Mesendoderm (in vitro differentiated cells): ENCODE measurements at regions not wholly inside any gene's neighbourhood (a gene's known extent, or its start where the extent isn't known, plus 50 kb on each side); places are given as distances from the start of the nearest gene placed in this dataset.

Experiments
- DNase-seq: peaks from one replicate; pipeline ENCODE4 v3.0.0; 2013
- H2AK5ac ChIP-seq: 2 replicates; pipeline ENCODE4 v1.6.1; 2013; ENCODE audit warnings: low read length, inconsistent platforms
- H2BK120ac ChIP-seq: 2 replicates; pipeline ENCODE4 v1.6.1; 2013; ENCODE audit warnings: low read depth, mild to moderate bottlenecking, low read length, moderate library complexity, mixed read lengths
- H2BK15ac ChIP-seq: replicated peaks from 2 replicates; pipeline ENCODE4 v1.6.1; 2013; ENCODE audit warnings: low read depth, mild to moderate bottlenecking, moderate library complexity
- H2BK5ac ChIP-seq: 2 replicates; pipeline ENCODE4 v1.6.1; 2013; ENCODE audit warnings: low read length, inconsistent platforms
- H3K18ac ChIP-seq: 2 replicates; pipeline ENCODE4 v1.6.1; 2013; ENCODE audit warnings: mild to moderate bottlenecking, low read length, mixed read lengths
- H3K23ac ChIP-seq: one replicate; pipeline ENCODE4 v1.6.1; 2013; ENCODE audit warnings: low read length
- H3K27ac ChIP-seq: 2 replicates; pipeline ENCODE4 v1.5.1; 2013; ENCODE audit warnings: low read depth, mild to moderate bottlenecking, inconsistent platforms, low read length, moderate library complexity
- H3K27me3 ChIP-seq: 2 replicates; pipeline ENCODE4 v1.6.1; 2013; ENCODE audit warnings: low read length, control low read depth, mild to moderate bottlenecking, inconsistent platforms; ENCODE audit not compliant: insufficient read depth, poor library complexity
- H3K36me3 ChIP-seq: 2 replicates; pipeline ENCODE4 v1.6.1; 2013; ENCODE audit warnings: low read length, inconsistent platforms; ENCODE audit not compliant: control insufficient read depth, insufficient read depth
- H3K4ac ChIP-seq: one replicate; pipeline ENCODE4 v1.6.1; 2013; ENCODE audit warnings: low read depth, mild to moderate bottlenecking, low read length, moderate library complexity
- H3K4me1 ChIP-seq: 2 replicates; pipeline ENCODE4 v1.6.1; 2013; ENCODE audit warnings: low read depth, low read length, inconsistent platforms; ENCODE audit not compliant: control insufficient read depth
- H3K4me2 ChIP-seq: 2 replicates; pipeline ENCODE4 v1.6.1; 2013; ENCODE audit warnings: low read length
- H3K4me3 ChIP-seq: 2 replicates; pipeline ENCODE4 v1.5.1; 2013; ENCODE audit warnings: mild to moderate bottlenecking, low read length
- H3K56ac ChIP-seq: one replicate; pipeline ENCODE4 v1.6.1; 2013; ENCODE audit warnings: low read length
- H3K79me1 ChIP-seq: 2 replicates; pipeline ENCODE4 v1.6.1; 2013; ENCODE audit warnings: low read length, inconsistent platforms
- H3K79me2 ChIP-seq: 2 replicates; pipeline ENCODE4 v1.6.1; 2013; ENCODE audit warnings: mild to moderate bottlenecking, low read length; ENCODE audit not compliant: control insufficient read depth, insufficient read depth
- H3K9ac ChIP-seq: 2 replicates; pipeline ENCODE4 v1.6.1; 2013; ENCODE audit warnings: low read length, inconsistent platforms
- H4K5ac ChIP-seq: one replicate; pipeline ENCODE4 v1.6.1; 2013; ENCODE audit warnings: low read length
- H4K8ac ChIP-seq: one replicate; pipeline ENCODE4 v1.6.1; 2013; ENCODE audit warnings: low read depth, mild to moderate bottlenecking, control low read depth, low read length, moderate library complexity
- WGBS: extraction: QIAGEN DNeasy Blood & Tissue Kit; methylation state at CpG from one replicate; pipeline ENCODE4 v1.1.7; 2013; ENCODE audit warnings: low lambda C conversion rate, missing lambda C conversion rate; ENCODE audit not compliant: insufficient coverage; ENCODE audit errors: extremely low coverage; 5-methylcytosine and 5-hydroxymethylcytosine counted together

DNA sequence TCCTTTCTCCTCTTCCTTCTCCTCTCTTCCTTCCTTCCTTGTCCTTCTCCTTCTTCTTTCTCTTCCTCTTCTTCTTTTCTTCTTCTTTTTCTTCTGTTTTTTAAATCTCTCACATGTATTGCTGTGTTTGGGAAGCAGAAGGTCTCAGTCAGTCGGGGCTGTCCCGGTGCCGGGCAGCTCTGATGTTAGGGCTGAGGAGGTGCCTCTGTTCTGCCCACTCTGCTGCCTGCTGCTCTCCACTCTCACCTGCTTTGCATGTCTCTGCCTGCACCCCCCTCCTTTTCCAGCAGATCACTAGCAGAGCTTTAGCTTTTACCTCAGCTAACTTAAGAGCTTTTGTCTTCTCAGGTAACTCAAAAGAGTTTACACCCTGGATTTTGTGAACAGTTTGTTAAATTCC is 276.6 kb downstream of the CHRM3 start:
- H3K27me3 ChIP-seq, result no peaks in the 10 kb centered on the region
- no peak overlapping the region for H3K56ac ChIP-seq
- no CpG with 5 or more reads among the region's 3 CpGs for whole genome bisulfite sequencing
- H2BK15ac ChIP-seq, result no peak overlapping the region
- no peak overlapping the region for H3K4ac ChIP-seq
- H3K4me3 ChIP-seq, result no peak overlapping the region
- no peak overlapping the region for H3K27ac ChIP-seq
- H2AK5ac ChIP-seq, result no peak overlapping the region
- H3K79me2 ChIP-seq, result no peaks in the 10 kb centered on the region
- H3K4me2 ChIP-seq, result no peak overlapping the region
- no peaks in the 10 kb centered on the region for H3K36me3 ChIP-seq
- no peak overlapping the region for H2BK5ac ChIP-seq
- no peak for DNase-seq
- H3K4me1 ChIP-seq, result no peaks in the 10 kb centered on the region
- H3K79me1 ChIP-seq, result no peaks in the 10 kb centered on the region
- H2BK120ac ChIP-seq, result no peak overlapping the region
- no peak overlapping the region for H4K8ac ChIP-seq
- H4K5ac ChIP-seq, result no peak overlapping the region
- no peak overlapping the region for H3K9ac ChIP-seq
- no peak overlapping the region for H3K23ac ChIP-seq
- no peak overlapping the region for H3K18ac ChIP-seq

DNA sequence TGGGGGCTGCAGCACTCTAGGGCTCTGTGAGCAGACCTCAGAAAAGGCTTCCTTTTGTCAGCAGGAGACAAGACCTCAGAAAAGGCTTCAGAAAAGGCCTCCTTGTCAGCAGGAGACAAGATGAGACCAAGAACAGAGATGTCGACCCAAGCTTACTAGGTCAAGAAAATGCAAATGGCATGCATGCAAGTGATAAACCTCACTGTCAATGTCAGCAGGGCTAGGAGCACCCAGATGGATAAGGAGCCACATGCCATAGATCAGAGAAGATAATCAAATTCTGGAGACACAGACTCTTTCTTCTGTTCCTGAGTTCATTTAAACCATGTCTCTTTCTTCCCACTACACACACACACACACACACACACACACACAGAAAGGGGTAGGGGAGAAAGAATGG is 285.9 kb downstream of the CHRM3 start:
- Histone ChIP-seq H3K4ac (no peak overlapping the region), H4K8ac (no peak overlapping the region), H3K9ac (no peak overlapping the region), H4K5ac (no peak overlapping the region), H3K4me3 (no peak overlapping the region), H3K4me2 (no peak overlapping the region), H2BK120ac (no peak overlapping the region), H3K79me2 (no peaks in the 10 kb centered on the region), H3K56ac (no peak overlapping the region), H3K27ac (no peak overlapping the region), H3K4me1 (peaks cover 4% of the 10 kb centered on the region), H3K79me1 (no peaks in the 10 kb centered on the region), H3K23ac (no peak overlapping the region), H3K36me3 (no peaks in the 10 kb centered on the region), H3K18ac (no peak overlapping the region), H2BK15ac (no peak overlapping the region), H2BK5ac (no peak overlapping the region), H2AK5ac (no peak overlapping the region), H3K27me3 (no peaks in the 10 kb centered on the region)
- no CpG with 5 or more reads among the region's 1 CpG for WGBS
- DNase-seq, result peak; percentile 73

- H3K4ac ChIP-seq, result no peak overlapping the region
- no peak overlapping the region for H2BK5ac ChIP-seq
- H4K8ac ChIP-seq, result no peak overlapping the region
- no peak overlapping the region for H3K9ac ChIP-seq
- no CpG with 5 or more reads among the region's 2 CpGs for WGBS
- DNase-seq, result no peak
- no peak overlapping the region for H3K4me3 ChIP-seq
- H3K27me3 ChIP-seq, result no peaks in the 10 kb centered on the region
- no peak overlapping the region for H2BK120ac ChIP-seq
- no peak overlapping the region for H4K5ac ChIP-seq
- peaks cover 4% of the 10 kb centered on the region for H3K4me1 ChIP-seq
- no peak overlapping the region for H3K56ac ChIP-seq
- H2AK5ac ChIP-seq, result no peak overlapping the region
- H3K79me1 ChIP-seq, result no peaks in the 10 kb centered on the region
- no peaks in the 10 kb centered on the region for H3K79me2 ChIP-seq
- peak overlapping the region; percentile 28 for H3K18ac ChIP-seq
- no peak overlapping the region for H3K23ac ChIP-seq
- no peaks in the 10 kb centered on the region for H3K36me3 ChIP-seq
- no peak overlapping the region for H3K27ac ChIP-seq
- no peak overlapping the region for H3K4me2 ChIP-seq
- no peak overlapping the region for H2BK15ac ChIP-seq
Measured at GRCh38 chr1:239675735-239676134, 289.4 kb downstream of the CHRM3 start.

- DNase-seq, result peak; percentile 33
- Histone ChIP-seq H3K79me1 (no peaks in the 10 kb centered on the region), H2BK120ac (no peak overlapping the region), H3K27ac (no peak overlapping the region), H3K9ac (no peak overlapping the region), H3K27me3 (no peaks in the 10 kb centered on the region), H3K79me2 (no peaks in the 10 kb centered on the region), H3K56ac (no peak overlapping the region), H4K5ac (no peak overlapping the region), H3K4me1 (peaks cover 4% of the 10 kb centered on the region), H4K8ac (no peak overlapping the region), H2BK5ac (no peak overlapping the region), H3K36me3 (no peaks in the 10 kb centered on the region), H2AK5ac (no peak overlapping the region), H3K4me3 (no peak overlapping the region), H3K4me2 (no peak overlapping the region), H3K23ac (no peak overlapping the region), H3K4ac (no peak overlapping the region), H2BK15ac (no peak overlapping the region), H3K18ac (no peak overlapping the region)
- WGBS, result no CpG with 5 or more reads among the region's 4 CpGs
Measured at GRCh38 chr1:239676522-239677273, 290.3 kb downstream of the CHRM3 start.

GRCh38 chr1:239677362-239677761 is 291.0 kb downstream of the CHRM3 start:
- Histone ChIP-seq H3K9ac (no peak overlapping the region), H3K36me3 (no peaks in the 10 kb centered on the region), H3K4me3 (no peak overlapping the region), H2AK5ac (no peak overlapping the region), H3K4ac (no peak overlapping the region), H2BK5ac (no peak overlapping the region), H3K27me3 (no peaks in the 10 kb centered on the region), H3K4me1 (peaks cover 2% of the 10 kb centered on the region), H2BK120ac (no peak overlapping the region), H3K4me2 (no peak overlapping the region), H3K56ac (no peak overlapping the region), H3K79me1 (no peaks in the 10 kb centered on the region), H3K23ac (no peak overlapping the region), H3K18ac (no peak overlapping the region), H3K27ac (no peak overlapping the region), H3K79me2 (no peaks in the 10 kb centered on the region), H4K8ac (no peak overlapping the region), H4K5ac (no peak overlapping the region), H2BK15ac (no peak overlapping the region)
- WGBS, result no CpG with 5 or more reads among the region's 3 CpGs
- DNase-seq, result peak; percentile 36

- Histone ChIP-seq H3K4me1 (peaks cover 2% of the 10 kb centered on the region), H3K4me2 (no peak overlapping the region), H3K36me3 (no peaks in the 10 kb centered on the region), H3K79me1 (no peaks in the 10 kb centered on the region), H4K8ac (no peak overlapping the region), H2BK15ac (no peak overlapping the region), H3K23ac (no peak overlapping the region), H3K18ac (no peak overlapping the region), H2AK5ac (no peak overlapping the region), H3K4ac (no peak overlapping the region), H3K4me3 (no peak overlapping the region), H3K27me3 (no peaks in the 10 kb centered on the region), H3K56ac (no peak overlapping the region), H2BK5ac (no peak overlapping the region), H3K9ac (no peak overlapping the region), H2BK120ac (no peak overlapping the region), H3K79me2 (no peaks in the 10 kb centered on the region), H4K5ac (no peak overlapping the region), H3K27ac (no peak overlapping the region)
- no CpG with 5 or more reads among the region's 2 CpGs for WGBS
- DNase-seq, result no peak
Measured at GRCh38 chr1:239678181-239678580, 291.8 kb downstream of the CHRM3 start.
